Right ventricle myocardium inferior (tissue), 1 donor: ENCODE measurements at regions not wholly inside any gene's neighbourhood (a gene's known extent, or its start where the extent isn't known, plus 50 kb on each side); places are given as distances from the start of the nearest gene placed in this dataset.
A peak's percentile ranks its signal among the peaks of the same experiment; 100 is the strongest.
"Not testable (repeated sequence)": the region's sequence is repeated elsewhere in the genome, so short reads cannot be mapped to it uniquely, and the experiment has no call there.

Experiments used
- ATAC-seq: fragments of 200-7000 bp; cut with Tn5 transposase; one replicate; pipeline ENCODE4 v1.9.1; 2020; ENCODE audit warnings: mild to moderate bottlenecking, moderate library complexity
- DNase-seq: peaks from one replicate; pipeline ENCODE4 v3.0.0; 2021; ENCODE audit errors: missing footprints
- intact Hi-C: fragments of 100-400 bp; cut with DNase I; formaldehyde crosslinking; loops from one replicate; pipeline ENCODE4 v1.11.0; 2022
- donor health status: DM: no; HTN: yes; CAD: no; lungs with severe emphysema.

- intact Hi-C loops, result no loop called here
- DNase-seq (no peak), ATAC-seq (no peak)
These were observed 86.0 kb downstream of the DTWD1 start for GRCh38 chr15:49706805-49707204.

- intact Hi-C loops, result no loop called here
- no peak for DNase-seq
- no peak for ATAC-seq
These were observed 86.8 kb downstream of the DTWD1 start for GRCh38 chr15:49707598-49707997.

GRCh38 chr15:49709646-49710214 lies 88.9 kb downstream of the DTWD1 start:
- intact Hi-C loops, result no loop called here
- ATAC-seq (no peak), DNase-seq (no peak)

- DNase-seq (no peak), ATAC-seq (no peak)
- intact Hi-C loops, result no loop called here
These were observed 91.3 kb downstream of the DTWD1 start for GRCh38 chr15:49712162-49712561.

- intact Hi-C loops, result no loop called here
These were observed 92.1 kb downstream of the DTWD1 start for GRCh38 chr15:49712846-49713450.

GRCh38 chr15:49715211-49715610 lies 94.4 kb downstream of the DTWD1 start:
- intact Hi-C loops, result no loop called here
- ATAC-seq, result no peak

More at GRCh38 chr15:49712846-49713450, 92.1 kb downstream of the DTWD1 start:
- no peak for DNase-seq
- ATAC-seq, result no peak

GRCh38 chr15:49715701-49716100 lies 94.9 kb downstream of the DTWD1 start:
- DNase-seq (no peak), ATAC-seq (no peak)
- intact Hi-C loops, result no loop called here

More at GRCh38 chr15:49715211-49715610, 94.4 kb downstream of the DTWD1 start:
- DNase-seq, result no peak

- ATAC-seq (peak; percentile 62), DNase-seq (no peak)
- intact Hi-C loops, result no loop called here
These were observed 97.4 kb downstream of the DTWD1 start for GRCh38 chr15:49718234-49718633.

GRCh38 chr15:49718846-49719245 lies 98.0 kb downstream of the DTWD1 start:
- intact Hi-C loops, result no loop called here
- DNase-seq (no peak), ATAC-seq (no peak)

- DNase-seq (no peak), ATAC-seq (peak; percentile 49)
- intact Hi-C loops, result no loop called here
These were observed 99.4 kb downstream of the DTWD1 start for GRCh38 chr15:49720261-49720660.

- intact Hi-C loops, result no loop called here
- DNase-seq, result no peak
- ATAC-seq, result no peak
These were observed 100.2 kb downstream of the DTWD1 start for GRCh38 chr15:49721091-49721490.

- no peak for DNase-seq
- intact Hi-C loops, result no loop called here
- ATAC-seq, result no peak
These were observed 100.8 kb downstream of the DTWD1 start for GRCh38 chr15:49721621-49722020.

- DNase-seq (no peak), ATAC-seq (no peak)
- intact Hi-C loops, result no loop called here
These were observed 103.1 kb downstream of the DTWD1 start for GRCh38 chr15:49723981-49724380.

GRCh38 chr15:49731187-49732099 lies 110.6 kb downstream of the DTWD1 start:
- ATAC-seq, result no peak
- intact Hi-C loops, result no loop called here
- no peak for DNase-seq

GRCh38 chr15:49732109-49732508 lies 111.3 kb downstream of the DTWD1 start:
- DNase-seq, intact Hi-C loops, ATAC-seq: not testable (repeated sequence)

- ATAC-seq, DNase-seq, intact Hi-C loops: not testable (repeated sequence)
These were observed 113.2 kb downstream of the DTWD1 start for GRCh38 chr15:49734089-49734488.

- DNase-seq (no peak), ATAC-seq (no peak)
- intact Hi-C loops, result no loop called here
These were observed 114.1 kb downstream of the DTWD1 start for GRCh38 chr15:49734831-49735508.

- DNase-seq, result no peak
- no peak for ATAC-seq
- intact Hi-C loops, result no loop called here
These were observed 116.3 kb downstream of the DTWD1 start for GRCh38 chr15:49737127-49737526.

GRCh38 chr15:49741712-49742111 lies 120.9 kb downstream of the DTWD1 start:
- DNase-seq, result no peak
- no peak for ATAC-seq

More at GRCh38 chr15:49741712-49742111, 120.9 kb downstream of the DTWD1 start:
- intact Hi-C loops, result no loop called here
